ENCODE measurements at regions not wholly inside any gene's neighbourhood (a gene's known extent, or its start where the extent isn't known, plus 50 kb on each side); places are given as distances from the start of the nearest gene placed in this dataset.

DNA sequence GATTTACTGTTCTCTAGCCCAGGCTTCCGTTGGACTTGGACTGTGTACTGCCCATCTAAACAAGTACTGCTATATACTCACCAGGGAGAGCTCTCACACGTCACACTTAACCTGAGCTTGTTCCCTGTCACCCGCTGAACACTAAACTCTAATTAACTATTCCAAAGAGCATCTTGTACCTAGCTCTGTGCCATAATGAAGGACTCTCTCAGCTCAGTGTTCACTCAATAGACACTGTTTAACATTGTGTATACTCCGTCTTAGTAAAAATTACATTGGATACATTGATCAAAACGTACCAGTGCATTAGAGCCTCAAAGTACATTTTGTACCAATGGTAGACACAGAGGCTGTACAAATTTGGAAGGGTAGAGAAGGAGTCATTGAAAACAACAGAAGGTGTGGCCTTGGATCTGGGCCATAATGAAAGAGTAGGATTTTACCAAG, 55.4 kb upstream of the EPHA7 start:
- H3K4me2 ChIP-seq = no peak overlapping the region
- no peak overlapping the region for H3K9ac ChIP-seq
- no peaks in the 10 kb centered on the region for H3K9me3 ChIP-seq (replicated peaks in 1 of 11)
- no peaks in the 10 kb centered on the region for H3K4me1 ChIP-seq
- H3K36me3 ChIP-seq = no peaks in the 10 kb centered on the region
- H4K20me1 ChIP-seq = no peaks in the 10 kb centered on the region
- H3K27me3 ChIP-seq = no peaks in the 10 kb centered on the region
- H3K4me3 ChIP-seq = no peak overlapping the region
- no peak overlapping the region for H3K27ac ChIP-seq
- TF ChIP-seq Cebpa-rat (IDR thresholded peaks at IDR 0.05) = no peak

DNA sequence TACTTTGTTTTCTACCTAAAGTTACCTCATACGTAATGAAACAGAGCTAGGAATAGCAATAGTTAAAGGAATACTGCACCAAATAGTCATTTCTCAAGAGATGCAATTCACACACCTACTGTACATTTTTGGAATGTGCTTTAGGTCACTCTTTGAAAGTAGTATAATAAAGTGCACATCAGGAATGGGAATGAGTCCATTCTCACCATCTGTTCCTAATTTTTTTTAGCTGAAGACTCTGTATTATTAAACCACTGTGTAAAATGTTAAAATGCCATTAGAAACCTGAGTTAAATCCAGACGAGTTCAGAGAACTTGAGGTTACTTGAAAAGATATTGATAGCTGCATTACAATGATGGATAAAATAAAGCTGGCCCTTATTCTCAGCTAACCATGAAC, 51.9 kb upstream of the EPHA7 start:
- Histone ChIP-seq H3K36me3 (no peaks in the 10 kb centered on the region), H3K4me1 (peaks cover 0 to 3% (median 0%) of the 10 kb centered on the region in 10 experiments; a peak in 1 of 20 replicates), H4K20me1 (no peaks in the 10 kb centered on the region), H3K4me3 (no peak overlapping the region), H3K27me3 (no peaks in the 10 kb centered on the region), H3K9ac (no peak overlapping the region), H3K27ac (no peak overlapping the region), H3K9me3 (replicated peaks in 1 of 11) (no peaks in the 10 kb centered on the region), H3K4me2 (no peak overlapping the region)
- no peak for TF ChIP-seq Cebpa-rat (IDR thresholded peaks at IDR 0.05)
